Calu3 (cell line): ENCODE measurements at regions not wholly inside any gene's neighbourhood (a gene's known extent, or its start where the extent isn't known, plus 50 kb on each side); places are given as distances from the start of the nearest gene placed in this dataset.

Experiments used
- BruUV-seq: library from RNA; stranded (reverse); fragments of 400-500 nt; replicated peaks from 2 replicates; lab custom pipeline; 2021; lab: Mats Ljungman, UMichigan
- CTCF ChIA-PET: fragments of 300-600 bp; sonication (Branson Sonifier 250); formaldehyde crosslinking; loops from one replicate; lab custom pipeline; 2022; ENCODE audit warnings: antibody characterized with exemption; lab: Charles Lee
- DNase-seq: peaks from one replicate; pipeline ENCODE4 v3.0.0; 2022
- H3K27ac Mint-ChIP-seq: one replicate; pipeline ENCODE4 v1.8.0; 2022; ENCODE audit warnings: mixed read lengths; ENCODE audit not compliant: unreplicated experiment
- H3K27me3 Mint-ChIP-seq: one replicate; pipeline ENCODE4 v1.8.0; 2022; ENCODE audit warnings: mixed read lengths; ENCODE audit not compliant: unreplicated experiment
- H3K36me3 Mint-ChIP-seq: one replicate; pipeline ENCODE4 v1.8.0; 2022; ENCODE audit warnings: mild to moderate bottlenecking, moderate library complexity, mixed read lengths; ENCODE audit not compliant: insufficient read depth, unreplicated experiment
- H3K4me1 Mint-ChIP-seq: one replicate; pipeline ENCODE4 v1.8.0; 2022; ENCODE audit warnings: mild to moderate bottlenecking, low read depth, mixed read lengths; ENCODE audit not compliant: unreplicated experiment
- H3K4me3 Mint-ChIP-seq: one replicate; pipeline ENCODE4 v1.8.0; 2022; ENCODE audit warnings: mild to moderate bottlenecking, low read depth, moderate library complexity, mixed read lengths; ENCODE audit not compliant: unreplicated experiment
- H3K9me3 Mint-ChIP-seq: one replicate; pipeline ENCODE4 v1.8.0; 2022; ENCODE audit warnings: low read depth, mixed read lengths; ENCODE audit not compliant: unreplicated experiment
- intact Hi-C: fragments of 100-400 bp; cut with micrococcal nuclease; formaldehyde crosslinking; loops from one replicate; pipeline ENCODE4 v1.10.0; 2022; ENCODE audit not compliant: unreplicated experiment
- TF ChIP-seq, protein P1 (sequence below): fragments of 200-600 bp; IDR thresholded peaks from one replicate; pipeline ENCODE4 v1.8.0; 2022; ENCODE audit warnings: antibody characterized with exemption; ENCODE audit not compliant: unreplicated experiment

GRCh38 chr6:26246058-26246457, 118.9 kb upstream of the BTN3A2 start:
- Mint-ChIP-seq H3K36me3 (peaks cover 25% of the 10 kb centered on the region), H3K27ac (no peak overlapping the region), H3K4me1 (peaks cover 26% of the 10 kb centered on the region), H3K27me3 (no peaks in the 10 kb centered on the region), H3K9me3 (no peaks in the 10 kb centered on the region), H3K4me3 (no peak overlapping the region)
- intact Hi-C loops = no loop called here
- CTCF ChIA-PET = no interaction called here
- DNase-seq = no peak
- BruUV-seq = no TSS peak
- TF ChIP-seq, protein P1, sequence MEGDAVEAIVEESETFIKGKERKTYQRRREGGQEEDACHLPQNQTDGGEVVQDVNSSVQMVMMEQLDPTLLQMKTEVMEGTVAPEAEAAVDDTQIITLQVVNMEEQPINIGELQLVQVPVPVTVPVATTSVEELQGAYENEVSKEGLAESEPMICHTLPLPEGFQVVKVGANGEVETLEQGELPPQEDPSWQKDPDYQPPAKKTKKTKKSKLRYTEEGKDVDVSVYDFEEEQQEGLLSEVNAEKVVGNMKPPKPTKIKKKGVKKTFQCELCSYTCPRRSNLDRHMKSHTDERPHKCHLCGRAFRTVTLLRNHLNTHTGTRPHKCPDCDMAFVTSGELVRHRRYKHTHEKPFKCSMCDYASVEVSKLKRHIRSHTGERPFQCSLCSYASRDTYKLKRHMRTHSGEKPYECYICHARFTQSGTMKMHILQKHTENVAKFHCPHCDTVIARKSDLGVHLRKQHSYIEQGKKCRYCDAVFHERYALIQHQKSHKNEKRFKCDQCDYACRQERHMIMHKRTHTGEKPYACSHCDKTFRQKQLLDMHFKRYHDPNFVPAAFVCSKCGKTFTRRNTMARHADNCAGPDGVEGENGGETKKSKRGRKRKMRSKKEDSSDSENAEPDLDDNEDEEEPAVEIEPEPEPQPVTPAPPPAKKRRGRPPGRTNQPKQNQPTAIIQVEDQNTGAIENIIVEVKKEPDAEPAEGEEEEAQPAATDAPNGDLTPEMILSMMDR = no peak

- no peak overlapping the region for H3K4me3 Mint-ChIP-seq
- intact Hi-C loops = no loop called here
- no peak for DNase-seq
- peaks cover 30% of the 10 kb centered on the region for H3K36me3 Mint-ChIP-seq
- TF ChIP-seq, protein P1 = no peak
- H3K9me3 Mint-ChIP-seq = no peaks in the 10 kb centered on the region
- no TSS peak for BruUV-seq
- no peak overlapping the region for H3K27ac Mint-ChIP-seq
- CTCF ChIA-PET = no interaction called here
- no peaks in the 10 kb centered on the region for H3K27me3 Mint-ChIP-seq
- peaks cover 26% of the 10 kb centered on the region for H3K4me1 Mint-ChIP-seq
Measured at GRCh38 chr6:26246553-26246952, 118.4 kb upstream of the BTN3A2 start.

GRCh38 chr6:26249707-26249956, 115.4 kb upstream of the BTN3A2 start:
- H3K9me3 Mint-ChIP-seq = no peaks in the 10 kb centered on the region
- CTCF ChIA-PET = interaction anchor here (0.6 to 2.7 kb wide), 8 partner anchors 15 to 145 kb away, joined by 3 to 25 read pairs (median 5); a partner anchor contains a TSS
- H3K27me3 Mint-ChIP-seq = no peaks in the 10 kb centered on the region
- no TSS peak for BruUV-seq
- TF ChIP-seq, protein P1 = no peak
- H3K4me3 Mint-ChIP-seq = peak overlapping the region; percentile 92
- DNase-seq = no peak
- H3K27ac Mint-ChIP-seq = peak overlapping the region; percentile 93
- H3K36me3 Mint-ChIP-seq = peaks cover 56% of the 10 kb centered on the region
- peaks cover 18% of the 10 kb centered on the region for H3K4me1 Mint-ChIP-seq
- intact Hi-C loops = no loop called here

DNA sequence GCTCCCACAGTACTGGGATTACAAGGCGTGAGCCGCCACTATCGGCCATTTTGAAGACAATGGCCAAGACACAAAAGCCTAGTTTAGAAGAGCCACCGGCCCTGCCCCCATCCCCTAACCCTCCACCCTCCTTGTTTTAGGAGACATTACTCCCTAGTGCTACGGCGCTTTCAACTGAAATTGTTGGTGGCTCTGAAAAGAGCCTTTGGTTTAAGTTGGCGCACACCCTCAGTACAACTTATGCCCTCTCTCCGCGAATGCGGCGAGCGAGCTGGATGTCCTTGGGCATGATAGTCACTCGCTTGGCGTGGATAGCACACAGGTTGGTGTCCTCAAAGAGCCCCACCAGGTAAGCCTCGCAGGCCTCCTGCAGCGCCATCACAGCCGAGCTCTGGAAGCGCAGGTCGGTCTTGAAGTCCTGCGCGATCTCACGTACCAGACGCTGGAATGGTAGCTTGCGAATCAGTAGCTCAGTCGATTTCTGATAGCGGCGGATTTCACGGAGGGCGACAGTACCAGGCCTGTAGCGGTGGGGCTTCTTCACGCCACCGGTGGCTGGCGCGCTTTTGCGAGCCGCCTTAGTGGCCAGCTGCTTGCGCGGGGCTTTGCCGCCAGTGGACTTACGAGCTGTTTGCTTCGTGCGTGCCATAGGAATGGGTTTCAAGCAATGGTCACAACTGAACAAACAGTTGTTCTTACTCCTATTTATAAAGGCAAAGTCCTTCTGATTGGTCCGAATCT, 114.9 kb upstream of the BTN3A2 start:
- H3K4me1 Mint-ChIP-seq = peaks cover 18% of the 10 kb centered on the region
- BruUV-seq = TSS peak; percentile 99
- H3K27me3 Mint-ChIP-seq = no peaks in the 10 kb centered on the region
- H3K4me3 Mint-ChIP-seq = peak overlapping the region; percentile 92
- H3K27ac Mint-ChIP-seq = peak overlapping the region; percentile 93
- TF ChIP-seq, protein P1 = peak; percentile 35
- CTCF ChIA-PET = interaction anchor here (0.6 to 2.7 kb wide), 13 partner anchors 10 to 145 kb away, joined by 3 to 25 read pairs (median 5); a partner anchor contains a TSS
- intact Hi-C loops = loop anchor here (1.0 kb wide), 1 partner anchor 16 kb away; a partner anchor contains a TSS
- no peaks in the 10 kb centered on the region for H3K9me3 Mint-ChIP-seq
- DNase-seq = peak; percentile 81
- H3K36me3 Mint-ChIP-seq = peaks cover 56% of the 10 kb centered on the region
